ENCODE measurements at regions not wholly inside any gene's neighbourhood (a gene's known extent, or its start where the extent isn't known, plus 50 kb on each side); places are given as distances from the start of the nearest gene placed in this dataset.
A peak's percentile ranks its signal among the peaks of the same experiment; 100 is the strongest.
"Not testable (repeated sequence)": the region's sequence is repeated elsewhere in the genome, so short reads cannot be mapped to it uniquely, and the experiment has no call there.

- DNase-seq (ENCODE audit: low spot score) = not testable (repeated sequence)
These were observed 50.4 kb upstream of the TTC34 start for GRCh38 chr1:2851918-2852317.

- no peak for DNase-seq (ENCODE audit: low spot score)
These were observed 52.2 kb upstream of the TTC34 start for GRCh38 chr1:2853711-2854110.

- DNase-seq (ENCODE audit: low spot score) = no peak
These were observed 52.7 kb upstream of the TTC34 start for GRCh38 chr1:2854151-2854550.

- DNase-seq (ENCODE audit: low spot score) = no peak
These were observed 53.1 kb upstream of the TTC34 start for GRCh38 chr1:2854611-2855010.

GRCh38 chr1:2855206-2856065 is 53.9 kb upstream of the TTC34 start:
- peak; percentile 3 for DNase-seq (ENCODE audit: low spot score)

GRCh38 chr1:2856066-2856390 is 54.5 kb upstream of the TTC34 start:
- no peak for DNase-seq (ENCODE audit: low spot score)

- DNase-seq (ENCODE audit: low spot score) = no peak
These were observed 55.3 kb upstream of the TTC34 start for GRCh38 chr1:2856676-2857375.

- DNase-seq (ENCODE audit: low spot score) = no peak
These were observed 56.0 kb upstream of the TTC34 start for GRCh38 chr1:2857521-2857920.

GRCh38 chr1:2858676-2859075 is 57.2 kb upstream of the TTC34 start:
- no peak for DNase-seq (ENCODE audit: low spot score)

- DNase-seq (ENCODE audit: low spot score) = no peak
These were observed 57.9 kb upstream of the TTC34 start for GRCh38 chr1:2859219-2859880.

GRCh38 chr1:2859881-2860430 is 58.5 kb upstream of the TTC34 start:
- no peak for DNase-seq (ENCODE audit: low spot score)

GRCh38 chr1:2860476-2861142 is 59.1 kb upstream of the TTC34 start:
- no peak for DNase-seq (ENCODE audit: low spot score)

GRCh38 chr1:2861143-2861987 is 59.9 kb upstream of the TTC34 start:
- DNase-seq (ENCODE audit: low spot score) = no peak

GRCh38 chr1:2861988-2862813 is 60.7 kb upstream of the TTC34 start:
- DNase-seq (ENCODE audit: low spot score) = no peak

- no peak for DNase-seq (ENCODE audit: low spot score)
These were observed 61.5 kb upstream of the TTC34 start for GRCh38 chr1:2862814-2863647.

GRCh38 chr1:2863648-2863963 is 62.1 kb upstream of the TTC34 start:
- DNase-seq (ENCODE audit: low spot score) = no peak

GRCh38 chr1:2864203-2864905 is 62.9 kb upstream of the TTC34 start:
- no peak for DNase-seq (ENCODE audit: low spot score)

GRCh38 chr1:2865000-2865399 is 63.5 kb upstream of the TTC34 start:
- DNase-seq (ENCODE audit: low spot score) = no peak

All from umbilical cord (tissue), 1 donor.